ENCODE measurements at regions not wholly inside any gene's neighbourhood (a gene's known extent, or its start where the extent isn't known, plus 50 kb on each side); places are given as distances from the start of the nearest gene placed in this dataset.

GRCh38 chr11:112795142-112795815 lies 165.9 kb upstream of the NCAM1 start:
- no peak for DNase-seq

DNA sequence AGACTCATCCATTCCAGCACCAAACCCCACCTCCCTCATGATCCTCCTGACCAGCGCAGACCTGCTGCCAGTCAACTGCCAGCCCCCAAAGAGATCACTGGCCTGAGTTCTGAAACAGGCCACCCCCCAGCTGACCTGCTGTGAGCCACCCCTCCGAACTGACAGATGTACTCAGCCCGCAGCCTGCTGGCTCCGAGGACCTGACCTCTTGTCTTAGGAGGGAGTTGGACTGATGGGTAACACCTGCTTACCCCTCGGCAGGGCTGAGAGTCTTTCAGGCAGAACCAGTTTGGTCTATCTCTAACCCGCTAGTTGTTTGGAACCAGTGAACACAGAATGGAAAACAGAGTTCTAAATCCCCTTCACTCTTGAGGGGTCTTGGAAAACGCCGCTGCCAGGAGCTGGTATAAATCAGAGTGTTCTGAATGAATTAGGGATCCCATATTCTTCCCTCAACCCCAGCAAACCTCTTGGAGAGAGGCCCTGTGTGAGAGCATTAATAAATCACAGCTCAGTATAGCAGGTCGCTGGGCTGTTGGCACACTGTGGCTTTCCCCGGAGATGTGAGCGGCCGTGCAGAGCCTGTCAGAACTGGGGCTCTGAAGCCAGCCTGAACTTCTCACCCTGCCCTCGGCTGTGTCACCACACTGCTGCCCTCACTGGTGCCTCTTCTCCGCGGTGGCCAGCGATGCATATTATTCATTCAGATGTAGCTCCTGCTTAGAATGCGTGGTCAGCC lies 165.1 kb upstream of the NCAM1 start:
- DNase-seq, result no peak

DNA sequence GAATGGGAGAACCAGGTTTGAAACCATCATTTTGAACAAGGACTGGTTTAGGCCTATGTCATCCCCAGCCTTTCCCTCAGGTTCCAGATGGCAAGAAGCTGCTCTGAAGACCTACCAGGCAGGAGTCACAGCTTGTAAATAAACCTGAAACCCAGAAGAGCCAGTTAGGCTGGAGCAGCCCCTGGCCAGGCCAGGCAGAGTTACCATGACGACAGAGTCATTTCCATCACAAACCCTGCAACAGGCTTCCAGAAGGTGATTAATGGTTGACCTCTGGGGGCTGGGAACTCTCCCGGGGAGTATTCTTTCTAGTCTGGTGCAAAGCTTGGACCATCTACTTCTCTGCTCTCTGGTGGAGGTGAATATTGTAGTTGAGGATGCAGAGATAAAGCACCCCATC lies 164.1 kb upstream of the NCAM1 start:
- DNase-seq, result no peak

DNA sequence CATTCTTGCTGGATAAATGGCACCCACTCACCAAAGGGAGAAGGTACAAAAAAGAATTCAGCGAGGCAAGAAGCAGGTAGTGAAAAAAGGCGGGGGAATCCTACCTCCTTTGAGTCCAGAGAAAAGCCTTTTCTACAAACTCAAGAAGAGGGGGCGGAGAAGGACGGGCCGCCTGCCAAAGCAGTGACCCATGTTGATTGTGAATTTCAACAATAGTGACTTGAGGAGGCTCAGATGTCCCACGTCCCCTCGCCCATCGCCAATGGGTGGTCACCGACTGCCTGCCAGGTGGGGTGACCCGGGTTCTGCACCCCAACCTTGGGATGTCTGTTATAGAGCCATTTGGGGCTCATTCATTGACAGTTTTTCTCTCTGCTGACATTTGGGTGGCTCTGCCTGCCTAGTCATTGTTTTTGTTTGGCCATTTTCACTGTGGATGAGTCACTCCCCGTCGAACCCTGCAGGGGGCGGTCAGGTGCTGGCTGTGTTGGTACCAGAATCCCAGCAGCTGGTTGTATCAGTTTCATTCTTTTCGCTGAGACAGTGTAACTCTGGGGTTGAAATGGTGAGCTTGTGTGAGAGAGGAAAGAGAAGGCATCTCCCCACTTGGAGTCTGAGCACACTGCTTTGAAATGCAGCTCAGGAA lies 163.4 kb upstream of the NCAM1 start:
- no peak for DNase-seq

DNA sequence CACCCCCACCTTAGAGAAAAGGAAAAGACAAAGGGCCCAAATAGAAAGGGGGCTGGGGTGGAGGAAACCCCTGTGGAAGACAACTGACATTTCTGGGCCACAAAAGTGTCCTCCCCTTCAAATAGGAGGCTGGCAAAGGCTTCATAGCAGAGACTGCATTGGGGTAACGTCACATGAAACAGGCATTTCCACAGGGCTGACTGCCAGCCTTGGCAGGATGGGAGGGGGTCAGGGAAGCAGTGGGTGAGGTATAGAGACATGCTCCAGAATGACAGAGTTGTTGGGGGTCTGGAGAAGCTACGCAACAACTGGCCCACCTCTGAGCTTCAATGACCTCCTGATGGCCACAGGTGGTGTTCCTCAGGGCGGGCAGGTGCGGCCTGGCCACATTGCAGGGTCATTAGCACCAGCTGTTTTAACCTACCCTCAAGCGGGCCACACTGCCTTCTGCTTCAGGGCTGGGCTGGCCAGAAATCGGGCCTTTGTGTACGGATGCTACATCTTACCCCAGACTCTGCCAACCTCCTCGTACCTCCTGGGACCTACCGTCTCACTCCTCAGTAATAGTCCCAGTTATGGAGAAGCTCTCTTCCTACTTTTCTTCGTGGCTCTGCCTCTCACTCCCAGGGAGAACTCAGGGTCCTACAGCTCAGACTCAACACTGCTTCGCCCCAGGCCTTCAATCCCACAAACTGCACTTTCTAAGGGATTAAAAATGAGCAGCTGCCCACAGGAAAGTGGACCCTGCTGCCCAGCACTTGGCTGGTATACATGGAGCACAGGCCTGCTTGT lies 160.0 kb upstream of the NCAM1 start:
- no peak for DNase-seq

DNA sequence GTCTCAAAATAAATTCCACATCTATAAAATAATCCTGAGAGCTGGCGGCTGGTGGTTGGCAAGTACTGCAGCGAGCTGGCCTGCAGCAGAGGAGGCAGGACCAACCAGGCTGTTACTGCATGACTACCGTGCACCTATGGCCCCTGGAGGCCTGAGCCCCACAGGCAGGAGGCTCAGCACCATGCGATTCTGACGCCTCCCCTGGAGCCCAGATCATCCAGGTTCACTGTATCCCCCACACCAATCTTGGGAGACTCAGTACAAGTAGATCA lies 159.5 kb upstream of the NCAM1 start:
- DNase-seq, result no peak

DNA sequence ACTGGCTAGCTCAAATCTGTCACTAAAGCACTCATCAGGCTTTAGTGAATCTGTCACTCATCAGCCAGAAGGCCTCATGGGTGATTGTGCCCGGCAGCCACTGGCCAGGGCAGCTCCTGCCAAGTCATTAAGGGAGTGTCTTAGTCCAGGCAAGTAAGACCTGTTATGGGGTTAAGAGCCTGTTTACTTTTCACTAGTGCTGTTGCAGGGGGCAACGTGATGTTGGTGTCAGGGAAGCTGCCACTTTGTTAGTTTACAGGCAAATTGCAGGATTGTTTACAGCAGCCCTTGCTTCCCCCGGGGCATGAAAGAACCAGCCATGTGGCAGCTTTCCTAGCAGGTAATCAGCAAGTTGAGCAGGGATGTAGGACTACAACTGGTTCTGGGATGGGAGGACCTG lies 155.6 kb upstream of the NCAM1 start:
- no peak for DNase-seq

- DNase-seq, result no peak
Observed at GRCh38 chr11:112806256-112806655, 155.0 kb upstream of the NCAM1 start.

DNA sequence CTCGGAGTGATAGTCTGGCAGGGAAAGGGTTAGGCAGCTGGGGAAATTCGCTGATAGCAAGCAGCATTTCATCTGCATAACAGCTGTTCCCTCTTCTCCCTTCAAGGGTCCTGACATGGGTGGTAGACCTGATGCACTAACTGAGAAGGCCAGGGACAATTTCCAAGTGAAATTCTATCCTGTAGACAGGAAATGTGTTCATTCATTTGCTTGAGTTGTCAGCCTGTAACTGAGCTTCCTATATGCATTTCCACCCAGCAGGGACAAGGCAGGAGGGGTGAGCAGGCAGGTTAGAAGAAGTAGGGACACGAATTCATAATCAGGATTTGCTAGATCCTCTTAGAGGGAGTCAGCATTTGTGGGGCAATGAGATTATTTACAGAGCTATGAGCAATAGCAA lies 154.3 kb upstream of the NCAM1 start:
- DNase-seq, result no peak

GRCh38 chr11:112809429-112809828 lies 151.8 kb upstream of the NCAM1 start:
- no peak for DNase-seq

DNA sequence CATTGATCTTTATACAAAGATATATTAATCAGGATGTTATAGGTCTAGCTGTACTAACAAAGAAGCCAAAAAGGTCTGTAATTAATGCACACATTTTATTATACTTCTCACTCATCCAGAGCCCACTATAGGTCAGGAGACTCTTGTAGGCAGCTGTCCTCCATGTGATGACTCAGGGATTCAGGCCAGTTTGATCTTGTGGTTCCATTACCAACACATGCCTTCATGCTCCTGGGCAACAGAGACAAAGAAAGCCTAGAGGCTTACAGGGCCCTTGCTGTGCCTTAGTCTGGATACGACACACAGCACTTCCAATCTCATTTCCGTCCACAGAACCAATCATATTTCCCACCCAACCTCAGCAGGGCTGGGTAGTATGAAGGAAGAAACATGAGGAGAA lies 150.3 kb upstream of the NCAM1 start:
- DNase-seq, result no peak

- DNase-seq, result no peak
Observed at GRCh38 chr11:112811783-112812182, 149.4 kb upstream of the NCAM1 start.

DNA sequence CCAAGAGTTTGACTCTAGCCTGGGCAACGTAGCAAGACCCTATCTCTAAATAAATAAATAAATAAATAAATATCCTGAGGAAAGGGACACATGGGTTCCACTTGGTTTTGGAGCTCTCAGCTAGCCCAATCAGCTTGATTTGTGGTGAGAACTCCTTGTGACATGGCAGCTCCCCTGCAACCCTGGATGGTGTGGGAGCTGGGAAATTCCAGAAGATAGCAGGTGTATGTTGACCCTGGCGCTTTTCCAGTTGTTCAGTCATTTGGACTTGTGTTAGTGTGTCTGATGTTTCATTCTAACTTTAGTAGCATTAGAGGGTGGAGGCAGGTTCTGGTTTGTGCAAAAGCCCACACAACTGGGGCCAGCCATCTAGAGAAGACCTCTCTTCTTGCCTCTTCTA lies 148.5 kb upstream of the NCAM1 start:
- DNase-seq, result no peak

GRCh38 chr11:112814168-112814567 lies 147.1 kb upstream of the NCAM1 start:
- no peak for DNase-seq

- no peak for DNase-seq
Observed at GRCh38 chr11:112817376-112817775, 143.8 kb upstream of the NCAM1 start.

DNA sequence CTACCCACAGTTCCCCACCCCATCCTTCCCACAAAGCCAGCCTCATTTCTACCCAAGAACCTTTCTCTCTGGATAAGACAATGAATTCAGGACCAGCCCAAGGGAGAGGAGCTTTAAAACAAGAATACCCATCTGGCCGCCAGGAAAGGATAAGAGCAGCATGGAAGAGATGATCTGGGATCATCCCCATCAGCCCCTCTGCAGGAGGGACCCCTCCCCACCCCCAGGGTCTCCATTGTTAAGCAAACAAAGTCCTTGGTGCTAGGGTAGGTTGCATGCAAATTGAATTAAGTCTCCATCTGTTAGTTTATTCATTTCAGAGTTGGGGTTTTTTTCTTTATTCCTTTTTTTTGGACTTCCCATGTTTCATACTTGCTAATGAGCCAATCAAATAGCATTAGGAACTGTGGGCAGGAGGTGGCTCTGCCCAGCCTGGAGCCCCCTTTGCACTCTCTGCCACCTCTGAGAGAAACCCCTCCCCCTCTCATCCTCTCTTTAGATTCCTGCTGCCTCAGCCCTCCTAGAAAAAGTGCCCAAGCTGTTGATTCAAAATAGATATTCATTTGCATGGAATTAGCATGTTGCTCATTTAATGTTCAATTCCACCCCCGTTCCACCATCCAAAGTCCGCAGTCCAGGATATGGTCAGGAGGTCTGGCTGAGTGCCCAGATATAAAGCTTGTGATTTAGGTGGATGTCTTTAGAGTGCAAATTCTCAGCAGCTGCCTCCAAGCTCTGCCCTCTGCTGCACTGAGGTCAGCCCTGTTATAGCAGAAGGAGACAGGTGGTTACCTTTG lies 138.5 kb upstream of the NCAM1 start:
- DNase-seq, result no peak

- DNase-seq, result no peak
Observed at GRCh38 chr11:112826026-112826425, 135.2 kb upstream of the NCAM1 start.

GRCh38 chr11:112826788-112827187 lies 134.4 kb upstream of the NCAM1 start:
- no peak for DNase-seq

GRCh38 chr11:112828421-112828820 lies 132.8 kb upstream of the NCAM1 start:
- DNase-seq, result no peak

DNA sequence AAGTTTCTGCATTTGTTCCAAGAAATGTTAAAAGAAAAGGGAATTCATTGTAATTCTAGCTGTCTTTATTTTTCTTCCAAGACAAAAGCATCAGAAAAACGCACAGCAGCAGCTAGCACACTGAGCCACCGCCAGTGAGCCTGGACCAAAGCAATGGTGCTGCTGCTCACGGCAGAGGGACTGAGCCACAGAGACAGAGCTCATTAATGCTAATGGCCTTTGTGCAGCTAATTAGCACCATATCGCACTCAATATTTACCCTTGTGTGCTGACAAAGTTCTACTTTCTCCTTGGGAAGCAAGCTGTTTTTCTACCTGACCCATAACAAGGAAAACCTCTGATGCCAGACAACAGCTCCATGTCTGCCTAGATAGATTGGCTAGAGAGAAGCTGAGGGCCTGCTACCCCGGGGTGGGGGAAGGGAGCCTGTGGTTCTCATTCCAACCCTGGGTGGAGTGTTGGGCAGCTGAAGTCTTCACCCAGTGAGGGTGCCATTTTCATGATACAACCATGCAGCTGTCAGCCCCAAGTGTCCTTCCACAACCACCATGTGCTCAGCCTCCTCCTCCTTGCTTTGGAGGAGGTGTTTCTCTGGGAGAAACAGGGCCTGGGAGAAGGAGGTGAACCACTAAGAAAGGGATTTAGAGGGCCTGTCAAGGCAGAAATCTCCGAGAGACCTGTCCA lies 131.1 kb upstream of the NCAM1 start:
- no peak for DNase-seq

- DNase-seq, result no peak
Observed at GRCh38 chr11:112831041-112831440, 130.2 kb upstream of the NCAM1 start.

Measured in NCI-H187 treated with DMSO at 0.1 percent for 48 hours (cell line).